ENCODE measurements at regions not wholly inside any gene's neighbourhood (a gene's known extent, or its start where the extent isn't known, plus 50 kb on each side); places are given as distances from the start of the nearest gene placed in this dataset.

GRCh38 chr6:126672649-126673048 lies 332.7 kb downstream of the CENPW start:
- no peak for TF ChIP-seq CTCF (IDR thresholded peaks at IDR 0.05)
- no peak for TF ChIP-seq POLR2A (IDR thresholded peaks at IDR 0.05)
